ENCODE measurements at regions not wholly inside any gene's neighbourhood (a gene's known extent, or its start where the extent isn't known, plus 50 kb on each side); places are given as distances from the start of the nearest gene placed in this dataset.

- no peak for FAIRE-seq
Measured at GRCh38 chrX:125266153-125266660, 53.5 kb upstream of the TEX13C start.

More at GRCh38 chrX:125266153-125266660, 53.5 kb upstream of the TEX13C start:
- no peak for TF ChIP-seq CTCF (optimal IDR thresholded peaks at IDR 0.05 in 1 of 3, IDR thresholded peaks at IDR 0.05 in 1 of 3, conservative IDR thresholded peaks at IDR 0.05 in 1 of 3; ENCODE audit: extremely low read depth in 1 of 3, insufficient read depth in 2 of 3, low read length in 3 of 3)
- TF ChIP-seq EZH2 (IDR thresholded peaks at IDR 0.05; ENCODE audit: low read length) = no peak
- H3K27ac ChIP-seq (ENCODE audit: control insufficient read depth, insufficient read depth, low read length) = no peak overlapping the region
- no peaks in the 10 kb centered on the region for H4K20me1 ChIP-seq (ENCODE audit: control insufficient read depth, extremely low read depth, insufficient read depth, low read length)
- no peaks in the 10 kb centered on the region for H3K9me1 ChIP-seq (ENCODE audit: control insufficient read depth, extremely low read depth, insufficient read depth, low read length)
- no peak overlapping the region for H3K9ac ChIP-seq (ENCODE audit: control insufficient read depth, extremely low read depth, insufficient read depth, low read length)
- no peak overlapping the region for H3K4me3 ChIP-seq (ENCODE audit: control insufficient read depth in 2 of 3, extremely low read depth in 1 of 3, insufficient read depth in 2 of 3, low read depth in 1 of 3, low read length in 3 of 3)
- peaks cover 2% of the 10 kb centered on the region for H3K9me3 ChIP-seq (ENCODE audit: control insufficient read depth, low read depth, low read length)
- dilution Hi-C loops (cut with MboI; ENCODE audit: extremely low pct_ligation_motif_present, low sequenced_read_pairs) = no loop called here
- no peaks in the 10 kb centered on the region for H3K4me1 ChIP-seq (ENCODE audit: control insufficient read depth, extremely low read depth, insufficient read depth, low read length)
- no peak overlapping the region for H3K4me2 ChIP-seq (ENCODE audit: control insufficient read depth, extremely low read depth, insufficient read depth, low read depth, low read length)
- no peak for DNase-seq (ENCODE audit: low read depth, low spot score)
- H3K79me2 ChIP-seq (ENCODE audit: control insufficient read depth, insufficient read depth, low read length) = no peaks in the 10 kb centered on the region
- H3K27me3 ChIP-seq (ENCODE audit: control insufficient read depth, extremely low read depth, insufficient read depth, low read length) = no peaks in the 10 kb centered on the region
- H3K36me3 ChIP-seq (ENCODE audit: control insufficient read depth in 2 of 2, extremely low read depth in 1 of 2, insufficient read depth in 2 of 2, low read length in 2 of 2) = no peaks in the 10 kb centered on the region
- H2AFZ ChIP-seq (ENCODE audit: control insufficient read depth, low read length) = no peak overlapping the region
